Activated CD8-positive, alpha-beta memory T cell treated with anti-CD3 and anti-CD28 coated beads, Interleukin-2, amount 50 U/mL, for 24 hours (primary cell): ENCODE measurements at regions not wholly inside any gene's neighbourhood (a gene's known extent, or its start where the extent isn't known, plus 50 kb on each side); places are given as distances from the start of the nearest gene placed in this dataset.

Experiments
- DNase-seq: peaks from one replicate; pipeline ENCODE4 v3.0.0-alpha.2; 2020; ENCODE audit errors: extremely low read depth

GRCh38 chr6:14635934-14636591 is 518.5 kb downstream of the CD83 start:
- no peak for DNase-seq

- no peak for DNase-seq
Measured at GRCh38 chr6:14638435-14638905, 520.9 kb downstream of the CD83 start.

GRCh38 chr6:14638906-14639761 is 521.6 kb downstream of the CD83 start:
- DNase-seq: no peak

DNA sequence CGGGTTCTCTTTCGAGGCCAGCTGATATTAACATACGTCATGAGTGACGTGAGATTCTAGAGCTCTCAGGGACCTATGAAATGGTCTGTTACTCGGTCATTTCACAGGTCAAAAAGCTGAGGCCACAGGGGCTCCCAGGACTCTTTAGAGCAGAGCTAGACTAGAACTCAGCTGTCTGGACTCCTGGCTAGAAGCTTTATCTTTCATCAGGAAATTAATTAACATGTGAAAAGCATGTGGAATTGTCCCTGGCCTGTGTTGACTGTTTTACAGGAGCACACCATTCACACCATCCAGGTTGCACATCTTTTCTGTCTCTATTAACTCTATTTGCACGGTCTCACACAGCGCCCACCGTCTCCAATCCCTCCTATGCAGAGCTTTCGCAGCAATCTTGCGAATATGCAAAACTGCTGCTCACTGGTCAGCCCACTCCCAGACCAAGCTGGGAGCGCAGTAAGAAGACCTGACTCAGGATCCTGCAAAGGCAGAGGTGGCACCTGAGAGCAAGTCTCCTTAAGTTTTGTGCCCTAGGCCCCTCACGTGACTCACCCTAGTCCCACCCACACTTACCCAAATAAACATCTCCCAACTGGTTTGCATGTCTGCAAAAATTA is 522.5 kb downstream of the CD83 start:
- no peak for DNase-seq

GRCh38 chr6:14640631-14641030 is 523.1 kb downstream of the CD83 start:
- no peak for DNase-seq

GRCh38 chr6:14641423-14642135 is 524.0 kb downstream of the CD83 start:
- no peak for DNase-seq

DNA sequence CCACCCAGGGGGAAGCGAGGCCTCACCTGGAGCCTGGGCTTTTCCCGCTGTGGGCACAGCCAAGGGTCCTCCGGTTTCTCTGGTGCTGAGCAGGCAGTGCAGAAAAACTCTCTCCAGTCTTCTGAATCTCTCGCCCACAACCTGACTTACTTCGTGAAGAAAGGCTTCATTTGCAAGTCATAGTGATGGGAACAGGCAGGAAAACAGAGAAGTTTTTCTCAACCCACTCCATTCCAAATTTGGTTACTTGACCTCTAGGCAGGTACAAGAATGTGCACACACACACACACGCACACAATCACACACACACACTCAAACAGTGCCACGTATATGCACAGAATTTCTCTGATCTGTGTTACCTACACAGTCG is 524.5 kb downstream of the CD83 start:
- no peak for DNase-seq

DNA sequence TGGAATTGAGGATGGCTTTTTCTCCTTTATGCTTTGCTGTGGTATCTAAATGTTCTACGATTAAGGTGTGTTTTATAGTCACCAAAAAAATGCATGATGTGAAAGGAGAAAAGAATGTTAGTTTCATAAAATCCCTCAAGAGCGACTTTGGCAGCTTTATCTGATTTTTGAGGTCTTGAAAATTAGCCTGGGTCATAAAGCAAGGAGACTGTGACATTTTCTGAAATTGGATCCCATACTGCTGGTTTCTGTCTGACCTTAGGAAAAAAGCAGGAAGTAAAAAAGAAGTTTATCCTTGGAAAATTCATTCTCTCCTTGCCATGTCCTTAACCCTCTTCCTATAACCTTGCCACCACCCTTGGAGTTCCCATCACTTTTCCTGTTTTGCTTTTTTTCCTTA is 525.3 kb downstream of the CD83 start:
- DNase-seq: no peak

- DNase-seq: no peak
Measured at GRCh38 chr6:14644381-14644780, 526.8 kb downstream of the CD83 start.

DNA sequence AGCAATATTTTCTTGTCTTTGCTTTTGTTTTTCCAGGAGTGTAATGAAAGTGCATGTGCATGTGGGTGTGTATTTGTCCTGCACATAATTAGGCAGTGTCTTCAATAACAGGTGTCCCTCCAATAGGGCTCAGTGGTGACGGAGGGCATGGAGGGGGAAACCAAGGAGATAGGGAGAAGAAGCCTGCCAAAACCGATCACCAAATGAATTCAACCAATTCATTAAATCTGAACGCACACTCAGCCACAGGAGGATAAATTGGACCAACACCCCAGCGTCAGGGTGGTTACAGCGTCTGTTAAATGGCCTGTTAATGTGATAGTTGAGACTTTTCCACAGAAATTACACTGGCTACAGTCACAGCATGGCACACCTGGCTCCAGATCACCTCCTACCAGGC is 527.6 kb downstream of the CD83 start:
- no peak for DNase-seq

- no peak for DNase-seq
Measured at GRCh38 chr6:14645841-14646240, 528.3 kb downstream of the CD83 start.

GRCh38 chr6:14646371-14646770 is 528.8 kb downstream of the CD83 start:
- DNase-seq: no peak

GRCh38 chr6:14647357-14647756 is 529.8 kb downstream of the CD83 start:
- no peak for DNase-seq

GRCh38 chr6:14652536-14652935 is 535.0 kb downstream of the CD83 start:
- DNase-seq: no peak

GRCh38 chr6:14655201-14656061 is 537.9 kb downstream of the CD83 start:
- no peak for DNase-seq

DNA sequence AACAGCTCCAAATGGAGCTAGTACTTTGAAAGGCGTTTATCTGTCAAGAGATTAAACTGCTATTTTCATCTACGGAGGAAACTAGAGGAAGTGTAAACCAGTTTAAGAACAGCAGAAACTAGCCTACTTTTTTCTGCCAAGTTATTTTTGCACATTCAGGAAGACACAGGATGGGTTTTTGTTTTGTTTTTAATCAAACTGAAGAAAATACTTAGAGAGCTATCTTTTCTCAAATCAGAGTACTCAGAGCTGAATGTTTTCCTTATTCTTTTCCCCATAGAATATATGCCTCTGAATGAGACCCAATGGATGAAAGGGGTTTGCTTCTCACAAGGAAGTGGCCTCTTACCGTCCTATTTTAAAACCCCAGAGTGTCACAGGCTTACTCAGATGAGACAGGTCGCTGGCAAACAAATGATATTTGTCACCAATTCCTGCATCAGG is 538.5 kb downstream of the CD83 start:
- no peak for DNase-seq

DNA sequence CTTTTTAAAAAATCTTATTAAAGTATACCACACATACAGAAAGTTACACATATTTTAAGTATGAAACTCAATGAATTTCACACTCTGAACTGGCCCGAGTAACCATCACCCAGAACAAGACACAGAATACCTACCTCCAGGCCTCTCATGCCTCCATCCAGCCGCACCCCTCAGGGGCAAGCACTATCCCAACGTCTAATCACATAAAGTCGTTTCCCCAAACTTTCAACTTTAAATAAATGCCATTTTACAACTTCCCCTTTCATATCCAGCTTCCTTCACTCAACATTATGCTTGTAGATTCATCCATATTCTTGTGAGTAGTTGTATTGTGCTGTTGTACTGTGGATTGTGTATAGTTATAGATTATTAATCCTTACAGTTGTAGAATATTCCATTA is 539.1 kb downstream of the CD83 start:
- DNase-seq: no peak

DNA sequence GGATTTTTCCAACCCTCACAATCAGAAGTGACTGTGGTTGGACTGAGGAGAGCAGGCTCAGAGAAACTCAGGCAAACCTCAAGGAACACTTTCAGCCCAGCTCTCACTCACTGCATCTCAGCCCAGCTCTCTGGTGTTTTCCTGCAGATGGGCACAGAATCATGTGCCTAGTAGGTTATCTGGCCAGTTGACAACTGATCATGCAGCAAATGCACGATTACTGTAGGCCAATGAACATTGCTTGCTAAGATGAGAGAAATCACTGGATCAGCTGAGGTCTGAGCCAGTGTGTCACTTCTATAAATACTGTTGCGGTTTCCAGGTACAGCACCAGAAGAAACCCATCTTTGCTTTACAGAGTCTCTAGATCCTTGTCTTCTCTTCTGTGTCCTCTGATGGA is 540.5 kb downstream of the CD83 start:
- DNase-seq: no peak

- no peak for DNase-seq
Measured at GRCh38 chr6:14658886-14659561, 541.5 kb downstream of the CD83 start.

GRCh38 chr6:14659841-14660240 is 542.3 kb downstream of the CD83 start:
- DNase-seq: no peak
